H1 (cell line): ENCODE measurements at regions not wholly inside any gene's neighbourhood (a gene's known extent, or its start where the extent isn't known, plus 50 kb on each side); places are given as distances from the start of the nearest gene placed in this dataset.

Experiments used
- CTCF ChIP-seq, 3 experiments: IDR thresholded peaks; 1 replicate in 2 of 3; 2 replicates in 1 of 3; pipeline versions ENCODE4 v1.5.1 to v1.6.1; 2011; ENCODE audit warnings: low read length in 3 of 3, mild to moderate bottlenecking in 3 of 3, inconsistent platforms in 2 of 3, low read depth in 1 of 3, moderate library complexity in 1 of 3; ENCODE audit not compliant: insufficient read depth in 1 of 3; ENCODE audit errors: control extremely low read depth in 1 of 3
- KDM5A ChIP-seq: fragments of 200-600 bp; IDR thresholded peaks from 2 replicates; pipeline ENCODE4 v1.7.1; 2012; ENCODE audit warnings: mild to moderate bottlenecking, low read length, inconsistent platforms, mixed read lengths
- TAF1 ChIP-seq: IDR thresholded peaks from 2 replicates; pipeline ENCODE4 v1.6.1; 2011; ENCODE audit warnings: mild to moderate bottlenecking, low read depth, low read length

- TF ChIP-seq CTCF (IDR thresholded peaks at IDR 0.05; ENCODE audit: control extremely low read depth in 1 of 3, insufficient read depth in 1 of 3, low read depth in 1 of 3, low read length in 3 of 3), result no peak
- no peak for TF ChIP-seq KDM5A
- TF ChIP-seq TAF1, result no peak
These were observed 92.5 kb downstream of the UTP18 start (continued) for GRCh38 chr17:51352798-51353197.
